HEK293 (cell line): ENCODE measurements at regions not wholly inside any gene's neighbourhood (a gene's known extent, or its start where the extent isn't known, plus 50 kb on each side); places are given as distances from the start of the nearest gene placed in this dataset.
A peak's percentile ranks its signal among the peaks of the same experiment; 100 is the strongest.

Experiments used
- BCL11B ChIP-seq: fragments of 450-650 bp; formaldehyde crosslinking; IDR thresholded peaks from 2 replicates; pipeline ENCODE4 v1.5.1; 2016; ENCODE audit warnings: low read depth, missing biosample characterization, missing genetic modification characterization
- HOXC10 ChIP-seq: sonication (generic); formaldehyde crosslinking; IDR thresholded peaks from 2 replicates; pipeline ENCODE4 v1.8.1; 2023; ENCODE audit warnings: mild to moderate bottlenecking, missing genetic modification reagents
- KLF1 ChIP-seq: fragments of 450-650 bp; formaldehyde crosslinking; IDR thresholded peaks from 2 replicates; pipeline ENCODE4 v1.5.1; 2016; ENCODE audit warnings: missing biosample characterization, missing genetic modification characterization
- KLF16 ChIP-seq: fragments of 450-650 bp; formaldehyde crosslinking; IDR thresholded peaks from 2 replicates; pipeline ENCODE4 v1.5.1; 2017; ENCODE audit warnings: missing biosample characterization, missing genetic modification characterization
- MYNN ChIP-seq: fragments of 450-650 bp; formaldehyde crosslinking; IDR thresholded peaks from 2 replicates; pipeline ENCODE4 v1.5.1; 2016; ENCODE audit warnings: missing biosample characterization, missing genetic modification characterization, borderline replicate concordance
- PBX3 ChIP-seq: sonication (generic); formaldehyde crosslinking; IDR thresholded peaks from 2 replicates; pipeline ENCODE4 v1.8.1; 2022; ENCODE audit warnings: mild to moderate bottlenecking, moderate library complexity, missing genetic modification reagents
- SCRT1 ChIP-seq: fragments of 450-650 bp; formaldehyde crosslinking; IDR thresholded peaks from 2 replicates; pipeline ENCODE4 v1.5.1; 2016; ENCODE audit warnings: missing biosample characterization, missing genetic modification characterization, borderline replicate concordance
- SCRT2 ChIP-seq: fragments of 450-650 bp; formaldehyde crosslinking; IDR thresholded peaks from 2 replicates; pipeline ENCODE4 v1.5.1; 2016; ENCODE audit warnings: missing biosample characterization, missing genetic modification characterization
- SP2 ChIP-seq: fragments of 450-650 bp; formaldehyde crosslinking; IDR thresholded peaks from 2 replicates; pipeline ENCODE4 v1.5.1; 2016; ENCODE audit warnings: missing biosample characterization, missing genetic modification characterization
- ZNF138 ChIP-seq: fragments of 450-650 bp; formaldehyde crosslinking; IDR thresholded peaks from 2 replicates; pipeline ENCODE4 v1.5.1; 2016; ENCODE audit warnings: missing biosample characterization, missing genetic modification characterization, borderline replicate concordance
- ZNF146 ChIP-seq: fragments of 450-650 bp; formaldehyde crosslinking; IDR thresholded peaks from 2 replicates; pipeline ENCODE4 v1.5.1; 2016; ENCODE audit warnings: missing biosample characterization, missing genetic modification characterization
- ZNF24 ChIP-seq: fragments of 450-650 bp; formaldehyde crosslinking; IDR thresholded peaks from 2 replicates; pipeline ENCODE4 v1.5.1; 2016; ENCODE audit warnings: missing biosample characterization, missing genetic modification characterization
- ZNF248 ChIP-seq: fragments of 450-650 bp; formaldehyde crosslinking; IDR thresholded peaks from 2 replicates; pipeline ENCODE4 v1.5.1; 2017; ENCODE audit warnings: missing biosample characterization, missing genetic modification characterization
- ZNF274 ChIP-seq, 2 experiments: fragments of 200-500 bp in 1 of 2; fragments of 450-650 bp in 1 of 2; sonication (Bioruptor generic) in 1 of 2; formaldehyde crosslinking in 1 of 2; IDR thresholded peaks; 2 replicates each; pipeline versions ENCODE4 v1.5.1 to v1.6.1; 2014 to 2016; ENCODE audit warnings: borderline replicate concordance in 1 of 2, inconsistent platforms in 1 of 2, low read length in 1 of 2, missing biosample characterization in 1 of 2, missing genetic modification characterization in 1 of 2
- ZNF366 ChIP-seq: fragments of 450-650 bp; formaldehyde crosslinking; conservative IDR thresholded peaks from 2 replicates; pipeline ENCODE4 v1.5.1; 2016; ENCODE audit warnings: missing biosample characterization, missing genetic modification characterization
- ZNF501 ChIP-seq: fragments of 450-650 bp; formaldehyde crosslinking; IDR thresholded peaks from 2 replicates; pipeline ENCODE4 v1.5.1; 2016; ENCODE audit warnings: missing biosample characterization, missing genetic modification characterization
- ZNF521 ChIP-seq: fragments of 450-650 bp; formaldehyde crosslinking; IDR thresholded peaks from 2 replicates; pipeline ENCODE4 v1.5.1; 2017; ENCODE audit warnings: missing biosample characterization, mild to moderate bottlenecking, missing genetic modification characterization
- ZNF558 ChIP-seq: fragments of 450-650 bp; formaldehyde crosslinking; IDR thresholded peaks from 2 replicates; pipeline ENCODE4 v1.5.1; 2016; ENCODE audit warnings: missing biosample characterization, missing genetic modification characterization
- ZNF561 ChIP-seq: fragments of 450-650 bp; IDR thresholded peaks from 2 replicates; pipeline ENCODE4 v1.5.1; 2018; ENCODE audit warnings: missing biosample characterization, missing genetic modification characterization, borderline replicate concordance
- ZNF580 ChIP-seq: fragments of 450-650 bp; formaldehyde crosslinking; IDR thresholded peaks from 2 replicates; pipeline ENCODE4 v1.5.1; 2016; ENCODE audit warnings: missing biosample characterization, missing genetic modification characterization
- ZNF600 ChIP-seq: fragments of 450-650 bp; formaldehyde crosslinking; IDR thresholded peaks from 2 replicates; pipeline ENCODE4 v1.5.1; 2016; ENCODE audit warnings: missing biosample characterization, missing genetic modification characterization
- ZNF626 ChIP-seq: fragments of 450-650 bp; sonication (Bioruptor Pico); formaldehyde crosslinking; IDR thresholded peaks from 2 replicates; pipeline ENCODE4 v1.5.1; 2018; ENCODE audit warnings: missing biosample characterization, missing genetic modification characterization, inconsistent platforms
- ZNF645 ChIP-seq: fragments of 450-650 bp; formaldehyde crosslinking; IDR thresholded peaks from 2 replicates; pipeline ENCODE4; 2016; ENCODE audit warnings: missing biosample characterization, missing genetic modification characterization
- ZNF707 ChIP-seq: fragments of 450-650 bp; formaldehyde crosslinking; IDR thresholded peaks from 2 replicates; pipeline ENCODE4 v1.5.1; 2016; ENCODE audit warnings: missing biosample characterization, missing genetic modification characterization
- ZNF776 ChIP-seq: fragments of 450-650 bp; formaldehyde crosslinking; IDR thresholded peaks from 2 replicates; pipeline ENCODE4 v1.5.0; 2017; ENCODE audit warnings: missing biosample characterization, missing genetic modification characterization, borderline replicate concordance
- ZNF785 ChIP-seq: fragments of 450-650 bp; formaldehyde crosslinking; IDR thresholded peaks from 2 replicates; pipeline ENCODE4 v1.5.1; 2016; ENCODE audit warnings: missing biosample characterization, missing genetic modification characterization
- ZNF830 ChIP-seq: fragments of 450-650 bp; IDR thresholded peaks from 2 replicates; pipeline ENCODE4 v1.5.0; 2018; ENCODE audit warnings: missing biosample characterization, missing genetic modification characterization, low read depth, mild to moderate bottlenecking, moderate library complexity
- ZNF837 ChIP-seq: fragments of 450-650 bp; formaldehyde crosslinking; IDR thresholded peaks from 2 replicates; pipeline ENCODE4 v1.5.1; 2016; ENCODE audit warnings: missing biosample characterization, missing genetic modification characterization
- TF ChIP-seq, protein P1 (sequence below): fragments of 450-650 bp; formaldehyde crosslinking; IDR thresholded peaks from 2 replicates; pipeline ENCODE4 v1.5.1; 2016; ENCODE audit warnings: missing biosample characterization, missing genetic modification characterization
- TF ChIP-seq, protein P2 (sequence below): fragments of 450-650 bp; formaldehyde crosslinking; conservative IDR thresholded peaks from 2 replicates; pipeline ENCODE4 v1.5.1; 2016; ENCODE audit warnings: low read depth, missing biosample characterization, missing genetic modification characterization
- TF ChIP-seq, protein P3 (sequence below): fragments of 450-650 bp; formaldehyde crosslinking; IDR thresholded peaks from 2 replicates; pipeline ENCODE4 v1.5.1; 2016; ENCODE audit warnings: missing biosample characterization, missing genetic modification characterization

GRCh38 chr11:115637599-115638241 is 133.5 kb upstream of the CADM1 start (continued):
- TF ChIP-seq ZNF707, result no peak
- no peak for TF ChIP-seq SCRT1 (tag by site-specific recombination)
- TF ChIP-seq, protein P1, sequence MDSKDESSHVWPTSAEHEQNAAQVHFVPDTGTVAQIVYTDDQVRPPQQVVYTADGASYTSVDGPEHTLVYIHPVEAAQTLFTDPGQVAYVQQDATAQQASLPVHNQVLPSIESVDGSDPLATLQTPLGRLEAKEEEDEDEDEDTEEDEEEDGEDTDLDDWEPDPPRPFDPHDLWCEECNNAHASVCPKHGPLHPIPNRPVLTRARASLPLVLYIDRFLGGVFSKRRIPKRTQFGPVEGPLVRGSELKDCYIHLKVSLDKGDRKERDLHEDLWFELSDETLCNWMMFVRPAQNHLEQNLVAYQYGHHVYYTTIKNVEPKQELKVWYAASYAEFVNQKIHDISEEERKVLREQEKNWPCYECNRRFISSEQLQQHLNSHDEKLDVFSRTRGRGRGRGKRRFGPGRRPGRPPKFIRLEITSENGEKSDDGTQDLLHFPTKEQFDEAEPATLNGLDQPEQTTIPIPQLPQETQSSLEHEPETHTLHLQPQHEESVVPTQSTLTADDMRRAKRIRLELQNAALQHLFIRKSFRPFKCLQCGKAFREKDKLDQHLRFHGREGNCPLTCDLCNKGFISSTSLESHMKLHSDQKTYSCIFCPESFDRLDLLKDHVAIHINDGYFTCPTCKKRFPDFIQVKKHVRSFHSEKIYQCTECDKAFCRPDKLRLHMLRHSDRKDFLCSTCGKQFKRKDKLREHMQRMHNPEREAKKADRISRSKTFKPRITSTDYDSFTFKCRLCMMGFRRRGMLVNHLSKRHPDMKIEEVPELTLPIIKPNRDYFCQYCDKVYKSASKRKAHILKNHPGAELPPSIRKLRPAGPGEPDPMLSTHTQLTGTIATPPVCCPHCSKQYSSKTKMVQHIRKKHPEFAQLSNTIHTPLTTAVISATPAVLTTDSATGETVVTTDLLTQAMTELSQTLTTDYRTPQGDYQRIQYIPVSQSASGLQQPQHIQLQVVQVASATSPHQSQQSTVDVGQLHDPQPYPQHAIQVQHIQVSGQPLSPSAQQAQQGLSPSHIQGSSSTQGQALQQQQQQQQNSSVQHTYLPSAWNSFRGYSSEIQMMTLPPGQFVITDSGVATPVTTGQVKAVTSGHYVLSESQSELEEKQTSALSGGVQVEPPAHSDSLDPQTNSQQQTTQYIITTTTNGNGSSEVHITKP (tag by site-specific recombination), result peak; percentile 65
- no peak for TF ChIP-seq ZNF24
- no peak for TF ChIP-seq ZNF626 (tag by site-specific recombination)
- no peak for TF ChIP-seq ZNF561 (tag by site-specific recombination)
- TF ChIP-seq ZNF146 (tag by site-specific recombination), result no peak
- TF ChIP-seq HOXC10 (CRISPR knock-in tag), result no peak
- TF ChIP-seq KLF16 (tag by site-specific recombination), result no peak
- no peak for TF ChIP-seq ZNF580
- peak; percentile 46; the same call in 1 of the 2 replicates for TF ChIP-seq ZNF366 (tag by site-specific recombination)
- no peak for TF ChIP-seq ZNF521 (tag by site-specific recombination)
- no peak for TF ChIP-seq ZNF248
- TF ChIP-seq, protein P2, sequence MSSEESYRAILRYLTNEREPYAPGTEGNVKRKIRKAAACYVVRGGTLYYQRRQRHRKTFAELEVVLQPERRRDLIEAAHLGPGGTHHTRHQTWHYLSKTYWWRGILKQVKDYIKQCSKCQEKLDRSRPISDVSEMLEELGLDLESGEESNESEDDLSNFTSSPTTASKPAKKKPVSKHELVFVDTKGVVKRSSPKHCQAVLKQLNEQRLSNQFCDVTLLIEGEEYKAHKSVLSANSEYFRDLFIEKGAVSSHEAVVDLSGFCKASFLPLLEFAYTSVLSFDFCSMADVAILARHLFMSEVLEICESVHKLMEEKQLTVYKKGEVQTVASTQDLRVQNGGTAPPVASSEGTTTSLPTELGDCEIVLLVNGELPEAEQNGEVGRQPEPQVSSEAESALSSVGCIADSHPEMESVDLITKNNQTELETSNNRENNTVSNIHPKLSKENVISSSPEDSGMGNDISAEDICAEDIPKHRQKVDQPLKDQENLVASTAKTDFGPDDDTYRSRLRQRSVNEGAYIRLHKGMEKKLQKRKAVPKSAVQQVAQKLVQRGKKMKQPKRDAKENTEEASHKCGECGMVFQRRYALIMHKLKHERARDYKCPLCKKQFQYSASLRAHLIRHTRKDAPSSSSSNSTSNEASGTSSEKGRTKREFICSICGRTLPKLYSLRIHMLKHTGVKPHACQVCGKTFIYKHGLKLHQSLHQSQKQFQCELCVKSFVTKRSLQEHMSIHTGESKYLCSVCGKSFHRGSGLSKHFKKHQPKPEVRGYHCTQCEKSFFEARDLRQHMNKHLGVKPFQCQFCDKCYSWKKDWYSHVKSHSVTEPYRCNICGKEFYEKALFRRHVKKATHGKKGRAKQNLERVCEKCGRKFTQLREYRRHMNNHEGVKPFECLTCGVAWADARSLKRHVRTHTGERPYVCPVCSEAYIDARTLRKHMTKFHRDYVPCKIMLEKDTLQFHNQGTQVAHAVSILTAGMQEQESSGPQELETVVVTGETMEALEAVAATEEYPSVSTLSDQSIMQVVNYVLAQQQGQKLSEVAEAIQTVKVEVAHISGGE (tag by site-specific recombination), result no peak
- TF ChIP-seq ZNF830 (tag by site-specific recombination), result no peak
- TF ChIP-seq ZNF837 (tag by site-specific recombination), result no peak
- TF ChIP-seq ZNF138 (tag by site-specific recombination), result no peak
- TF ChIP-seq ZNF501 (tag by site-specific recombination), result no peak
- TF ChIP-seq, protein P3, sequence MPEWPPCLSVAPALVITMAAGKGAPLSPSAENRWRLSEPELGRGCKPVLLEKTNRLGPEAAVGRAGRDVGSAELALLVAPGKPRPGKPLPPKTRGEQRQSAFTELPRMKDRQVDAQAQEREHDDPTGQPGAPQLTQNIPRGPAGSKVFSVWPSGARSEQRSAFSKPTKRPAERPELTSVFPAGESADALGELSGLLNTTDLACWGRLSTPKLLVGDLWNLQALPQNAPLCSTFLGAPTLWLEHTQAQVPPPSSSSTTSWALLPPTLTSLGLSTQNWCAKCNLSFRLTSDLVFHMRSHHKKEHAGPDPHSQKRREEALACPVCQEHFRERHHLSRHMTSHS (tag by site-specific recombination), result no peak
- TF ChIP-seq ZNF776 (tag by site-specific recombination), result no peak
- TF ChIP-seq ZNF600 (tag by site-specific recombination), result no peak
- TF ChIP-seq BCL11B (tag by site-specific recombination), result no peak
- no peak for TF ChIP-seq SCRT2 (tag by site-specific recombination)
- TF ChIP-seq ZNF785 (tag by site-specific recombination), result no peak
- TF ChIP-seq MYNN, result no peak
- no peak for TF ChIP-seq PBX3
- TF ChIP-seq ZNF274 (IDR thresholded peaks at IDR 0.05; ENCODE audit: low read length), result no peak
- TF ChIP-seq ZNF274 (tag by site-specific recombination; IDR thresholded peaks at IDR 0.05; ENCODE audit: borderline replicate concordance), result no peak
- TF ChIP-seq ZNF558 (tag by site-specific recombination), result no peak
- TF ChIP-seq ZNF645, result no peak
- no peak for TF ChIP-seq KLF1 (tag by site-specific recombination)
- TF ChIP-seq SP2 (tag by site-specific recombination), result no peak
